ENCODE measurements at regions not wholly inside any gene's neighbourhood (a gene's known extent, or its start where the extent isn't known, plus 50 kb on each side); places are given as distances from the start of the nearest gene placed in this dataset.

GRCh38 chr2:176413786-176414185, 144.5 kb downstream of the MTX2 start:
- FAIRE-seq = no peak
- no TSS peak for BruUV-seq (replicated peaks)
- CTCF ChIA-PET (ENCODE audit: low intra/inter-chr PET ratio, low total read pairs) = no interaction called here
- no peaks in the 10 kb centered on the region for H3K9me3 ChIP-seq (ENCODE audit: low read length)
- H3K4me2 ChIP-seq (ENCODE audit: low read depth, low read length) = no peak overlapping the region
- peaks cover 0 to 5% of the 10 kb centered on the region in 2 experiments; a peak in 1 of 5 replicates for H3K27me3 ChIP-seq (ENCODE audit: control insufficient read depth in 1 of 2, insufficient read depth in 2 of 2, low read length in 2 of 2)
- H2AFZ ChIP-seq (ENCODE audit: low read length) = no peak overlapping the region
- H4K20me1 ChIP-seq (ENCODE audit: insufficient read depth, low read length) = no peaks in the 10 kb centered on the region
- H3K4me1 ChIP-seq (ENCODE audit: insufficient read depth, low read length) = no peaks in the 10 kb centered on the region
- TF ChIP-seq ZBED4 (CRISPR knock-in tag; IDR thresholded peaks at IDR 0.05; ENCODE audit: borderline replicate concordance) (no peak), JUNB (CRISPR knock-in tag; IDR thresholded peaks at IDR 0.05; ENCODE audit: borderline replicate concordance) (no peak), KMT2B (CRISPR knock-in tag; IDR thresholded peaks at IDR 0.05) (no peak), ZNF468 (CRISPR knock-in tag; IDR thresholded peaks at IDR 0.05) (no peak), MLX (CRISPR knock-in tag; IDR thresholded peaks at IDR 0.05) (no peak), ZFAT (CRISPR knock-in tag; conservative IDR thresholded peaks at IDR 0.05) (no peak), ZFP90 (CRISPR knock-in tag; IDR thresholded peaks at IDR 0.05; ENCODE audit: borderline replicate concordance) (no peak), E2F2 (CRISPR knock-in tag; IDR thresholded peaks at IDR 0.05; ENCODE audit: borderline replicate concordance) (no peak), ESRRA (CRISPR knock-in tag; IDR thresholded peaks at IDR 0.05; ENCODE audit: low read depth) (no peak)
- TF ChIP-seq, protein P1, sequence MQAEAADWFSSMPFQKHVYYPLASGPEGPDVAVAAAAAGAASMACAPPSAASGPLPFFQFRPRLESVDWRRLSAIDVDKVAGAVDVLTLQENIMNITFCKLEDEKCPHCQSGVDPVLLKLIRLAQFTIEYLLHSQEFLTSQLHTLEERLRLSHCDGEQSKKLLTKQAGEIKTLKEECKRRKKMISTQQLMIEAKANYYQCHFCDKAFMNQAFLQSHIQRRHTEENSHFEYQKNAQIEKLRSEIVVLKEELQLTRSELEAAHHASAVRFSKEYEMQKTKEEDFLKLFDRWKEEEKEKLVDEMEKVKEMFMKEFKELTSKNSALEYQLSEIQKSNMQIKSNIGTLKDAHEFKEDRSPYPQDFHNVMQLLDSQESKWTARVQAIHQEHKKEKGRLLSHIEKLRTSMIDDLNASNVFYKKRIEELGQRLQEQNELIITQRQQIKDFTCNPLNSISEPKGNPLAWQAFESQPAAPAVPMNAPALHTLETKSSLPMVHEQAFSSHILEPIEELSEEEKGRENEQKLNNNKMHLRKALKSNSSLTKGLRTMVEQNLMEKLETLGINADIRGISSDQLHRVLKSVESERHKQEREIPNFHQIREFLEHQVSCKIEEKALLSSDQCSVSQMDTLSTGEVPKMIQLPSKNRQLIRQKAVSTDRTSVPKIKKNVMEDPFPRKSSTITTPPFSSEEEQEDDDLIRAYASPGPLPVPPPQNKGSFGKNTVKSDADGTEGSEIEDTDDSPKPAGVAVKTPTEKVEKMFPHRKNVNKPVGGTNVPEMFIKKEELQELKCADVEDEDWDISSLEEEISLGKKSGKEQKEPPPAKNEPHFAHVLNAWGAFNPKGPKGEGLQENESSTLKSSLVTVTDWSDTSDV (CRISPR knock-in tag; IDR thresholded peaks at IDR 0.05) = no peak
- TF ChIP-seq, protein P2, sequence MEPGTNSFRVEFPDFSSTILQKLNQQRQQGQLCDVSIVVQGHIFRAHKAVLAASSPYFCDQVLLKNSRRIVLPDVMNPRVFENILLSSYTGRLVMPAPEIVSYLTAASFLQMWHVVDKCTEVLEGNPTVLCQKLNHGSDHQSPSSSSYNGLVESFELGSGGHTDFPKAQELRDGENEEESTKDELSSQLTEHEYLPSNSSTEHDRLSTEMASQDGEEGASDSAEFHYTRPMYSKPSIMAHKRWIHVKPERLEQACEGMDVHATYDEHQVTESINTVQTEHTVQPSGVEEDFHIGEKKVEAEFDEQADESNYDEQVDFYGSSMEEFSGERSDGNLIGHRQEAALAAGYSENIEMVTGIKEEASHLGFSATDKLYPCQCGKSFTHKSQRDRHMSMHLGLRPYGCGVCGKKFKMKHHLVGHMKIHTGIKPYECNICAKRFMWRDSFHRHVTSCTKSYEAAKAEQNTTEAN (CRISPR knock-in tag; conservative IDR thresholded peaks at IDR 0.05) = no peak
- no peak overlapping the region for H3K9ac ChIP-seq (ENCODE audit: insufficient read depth, low read depth, low read length)
- WGBS (ENCODE audit: low lambda C conversion rate) = 1% methylated on average over 4 of the region's 4 CpGs
- no peaks in the 10 kb centered on the region for H3K36me3 ChIP-seq (replicated peaks in 1 of 2; ENCODE audit: control insufficient read depth in 1 of 2, insufficient read depth in 2 of 2, low read length in 2 of 2)
- DNase-seq (ENCODE audit: low spot score) = no peak
- H3K27ac ChIP-seq (ENCODE audit: extremely low read length, insufficient read depth, low read length) = no peak overlapping the region
- in situ Hi-C loops (cut with HindIII; ENCODE audit: extremely low pct_ligation_motif_present, low pct_unique_long_range_greater_than_20kb) (no loop called here), intact Hi-C loops (cut with micrococcal nuclease; ENCODE audit: unreplicated experiment) (no loop called here)
- no peak overlapping the region for H3K4me3 ChIP-seq (replicated peaks in 1 of 3; ENCODE audit: insufficient read depth in 1 of 3, low read depth in 2 of 3, low read length in 3 of 3)
- no peak for ATAC-seq
- POLR2A ChIA-PET = no interaction called here
- H3K79me2 ChIP-seq (ENCODE audit: insufficient read depth, low read length) = no peaks in the 10 kb centered on the region

Measured in HepG2 (cell line).